AG04450 (cell line): ENCODE measurements at regions not wholly inside any gene's neighbourhood (a gene's known extent, or its start where the extent isn't known, plus 50 kb on each side); places are given as distances from the start of the nearest gene placed in this dataset.

Experiments used
- CTCF ChIA-PET: fragments of 300-600, 350-600 bp; formaldehyde crosslinking; extraction: SDS; loops from one replicate; lab custom pipeline; 2022; ENCODE audit warnings: antibody characterized with exemption, inconsistent platforms; lab: Charles Lee
- POLR2A ChIA-PET: fragments of 350-600 bp; formaldehyde crosslinking; extraction: SDS; loops from one replicate; lab custom pipeline; 2021; ENCODE audit warnings: antibody characterized with exemption, inconsistent platforms; lab: Yijun Ruan, JAX
- DNase-seq: peaks from one replicate; pipeline ENCODE4 v3.0.0-alpha.2; 2011; ENCODE audit warnings: low read depth, low spot score
- H3K27ac ChIP-seq: one replicate; pipeline ENCODE4 v1.5.1; 2012; ENCODE audit warnings: low read depth, low read length, control low read depth
- H3K27me3 ChIP-seq: one replicate; pipeline ENCODE4 v1.6.0; 2012; ENCODE audit warnings: low read length; ENCODE audit not compliant: control insufficient read depth, insufficient read depth
- H3K4me3 ChIP-seq: 2 replicates; pipeline ENCODE4 v1.5.1; 2011; ENCODE audit warnings: mild to moderate bottlenecking, low read depth, low read length, control low read depth
- H3K9me3 ChIP-seq: 2 replicates; pipeline ENCODE4 v1.5.1; 2012; ENCODE audit warnings: low read length; ENCODE audit not compliant: control insufficient read depth, insufficient read depth
- CTCF ChIP-seq: IDR thresholded peaks from 2 replicates; pipeline ENCODE4 v1.5.1; 2011; ENCODE audit warnings: low read depth, low read length, control low read depth, inconsistent platforms

DNA sequence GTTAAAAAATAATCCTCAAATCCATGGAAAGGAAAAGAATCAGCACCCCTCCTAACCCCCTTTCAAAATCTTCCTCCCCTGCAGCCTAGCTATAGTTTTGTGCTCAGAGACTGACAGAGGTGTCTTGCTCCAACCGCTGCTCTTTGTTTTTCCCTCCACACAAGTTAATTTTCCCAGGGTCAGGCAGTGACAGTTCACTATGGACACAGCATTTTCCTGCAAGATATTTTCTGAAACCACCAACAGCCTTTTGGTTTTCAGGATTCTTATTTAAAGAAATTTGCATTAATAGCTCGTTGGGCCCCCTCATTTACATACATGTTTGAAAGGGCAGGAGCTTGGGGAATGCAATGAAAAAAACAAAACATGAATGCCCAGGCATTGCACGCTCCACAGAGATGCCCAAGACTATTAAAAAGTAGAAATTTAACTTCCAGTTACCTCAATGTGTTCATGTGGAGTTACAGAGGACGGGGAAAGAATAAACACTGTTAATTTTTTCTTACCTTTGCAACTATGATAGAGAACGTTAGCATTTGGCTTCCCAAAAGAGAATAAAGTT, 71.4 kb upstream of the CXCR4 start:
- DNase-seq = no peak
- ChIA-PET CTCF (no interaction called here), POLR2A (no interaction called here)
- no peak overlapping the region for H3K27ac ChIP-seq
- no peak overlapping the region for H3K4me3 ChIP-seq
- no peak for TF ChIP-seq CTCF
- H3K27me3 ChIP-seq = no peaks in the 10 kb centered on the region
- no peaks in the 10 kb centered on the region for H3K9me3 ChIP-seq

DNA sequence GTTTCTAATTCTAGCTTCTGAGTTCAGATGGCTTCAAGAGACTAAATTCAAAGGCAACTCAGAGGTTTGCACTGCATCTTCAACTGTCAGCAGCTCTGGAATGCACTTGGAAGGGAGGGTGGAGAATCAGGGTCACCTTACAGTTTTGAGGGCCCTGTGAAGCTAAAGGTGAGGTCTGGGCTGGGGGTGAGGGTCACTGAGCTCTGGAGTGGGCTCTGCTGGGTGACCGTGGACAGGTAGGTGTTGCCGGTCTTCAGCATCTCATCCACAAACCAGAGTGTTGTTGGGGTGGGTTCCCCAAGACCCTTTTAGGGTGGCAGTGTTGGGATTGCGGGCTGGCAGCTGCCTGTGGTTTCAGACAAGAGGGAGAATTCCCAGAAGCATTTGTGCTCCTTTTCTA, 70.1 kb upstream of the CXCR4 start:
- H3K9me3 ChIP-seq = no peaks in the 10 kb centered on the region
- CTCF ChIA-PET = no interaction called here

GRCh38 chr2:136185981-136186776, 68.2 kb upstream of the CXCR4 start:
- no peak overlapping the region for H3K4me3 ChIP-seq
- no peak overlapping the region for H3K27ac ChIP-seq
- ChIA-PET CTCF (interaction anchor here (0.6 kb wide), 1 partner anchor 78 kb away, joined by 4 read pairs; no protein-coding TSS in a partner anchor), POLR2A (no interaction called here)
- H3K9me3 ChIP-seq = no peaks in the 10 kb centered on the region
- no peak for TF ChIP-seq CTCF
- no peak for DNase-seq
- no peaks in the 10 kb centered on the region for H3K27me3 ChIP-seq

More for the DNA sequence above, 70.1 kb upstream of the CXCR4 start:
- no peak for DNase-seq
- Histone ChIP-seq H3K27me3 (no peaks in the 10 kb centered on the region), H3K27ac (no peak overlapping the region), H3K4me3 (no peak overlapping the region)
- POLR2A ChIA-PET = no interaction called here
- no peak for TF ChIP-seq CTCF

DNA sequence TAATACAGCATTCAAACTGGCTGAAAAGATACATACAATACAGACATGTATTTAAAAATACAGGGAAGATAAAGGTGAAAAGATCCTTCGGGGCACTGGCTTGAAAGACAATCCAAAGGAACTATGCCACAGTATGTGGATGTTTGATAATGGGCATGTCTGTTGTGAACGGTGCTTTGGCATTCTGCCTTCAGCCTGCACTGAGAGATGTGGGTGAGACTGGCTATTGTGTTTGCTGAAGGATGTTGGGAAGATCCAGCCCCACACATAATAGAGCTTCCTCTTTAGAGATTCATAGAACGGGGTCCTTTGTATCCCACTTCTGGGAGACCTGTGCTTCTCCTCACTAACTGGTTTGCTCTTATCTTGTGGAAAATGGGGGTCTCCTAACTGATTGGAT, 65.1 kb upstream of the CXCR4 start:
- Histone ChIP-seq H3K27me3 (no peaks in the 10 kb centered on the region), H3K27ac (no peak overlapping the region), H3K9me3 (no peaks in the 10 kb centered on the region), H3K4me3 (no peak overlapping the region)
- POLR2A ChIA-PET = no interaction called here
- TF ChIP-seq CTCF = no peak
- CTCF ChIA-PET = no interaction called here
- no peak for DNase-seq

DNA sequence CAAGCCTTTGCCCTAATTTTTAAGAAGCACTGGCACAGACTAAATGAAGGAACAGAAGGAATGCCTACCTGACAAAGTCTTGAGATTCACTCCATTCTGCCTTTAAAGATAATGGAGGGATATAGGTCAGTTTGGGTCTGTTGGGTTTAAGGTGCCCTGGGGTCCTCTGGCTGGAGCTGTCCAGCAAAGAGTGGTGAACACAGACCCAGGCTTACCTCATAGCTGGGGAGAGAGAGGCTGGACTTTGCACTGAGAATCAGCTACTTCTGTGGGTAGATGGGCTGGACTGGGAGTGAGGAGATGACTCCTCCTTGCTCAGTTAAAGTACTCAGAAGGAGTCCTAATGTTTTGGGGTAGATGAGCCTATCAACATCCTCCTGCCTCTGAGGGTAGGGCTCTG, 64.4 kb upstream of the CXCR4 start:
- DNase-seq = no peak

More for the DNA sequence above, 64.4 kb upstream of the CXCR4 start:
- no peak for TF ChIP-seq CTCF
- H3K4me3 ChIP-seq = no peak overlapping the region
- no peaks in the 10 kb centered on the region for H3K9me3 ChIP-seq
- CTCF ChIA-PET = no interaction called here
- POLR2A ChIA-PET = no interaction called here
- no peaks in the 10 kb centered on the region for H3K27me3 ChIP-seq
- no peak overlapping the region for H3K27ac ChIP-seq
